ENCODE measurements at regions not wholly inside any gene's neighbourhood (a gene's known extent, or its start where the extent isn't known, plus 50 kb on each side); places are given as distances from the start of the nearest gene placed in this dataset.
"Not testable (repeated sequence)": the region's sequence is repeated elsewhere in the genome, so short reads cannot be mapped to it uniquely, and the experiment has no call there.

DNA sequence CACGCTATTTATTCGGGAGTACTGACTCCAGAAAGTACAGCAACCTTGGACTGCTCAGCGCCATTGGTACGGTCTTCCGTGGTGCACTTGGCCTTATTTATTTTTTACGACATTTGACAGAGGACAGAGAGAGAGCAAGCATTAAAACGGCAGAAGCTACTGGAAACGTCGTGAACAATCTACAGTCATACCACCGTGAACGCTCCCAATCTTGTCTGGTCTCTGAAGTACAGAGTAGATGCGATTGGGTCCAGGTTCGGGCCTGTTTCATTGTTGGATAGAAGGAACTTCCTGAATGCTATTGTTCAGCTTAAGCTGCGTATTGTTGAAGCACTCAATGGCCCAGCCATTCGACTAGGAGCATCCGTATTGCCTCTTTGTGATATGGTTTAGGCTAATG lies 53.2 kb upstream of the TBL1X start:
- TF ChIP-seq, protein P1, sequence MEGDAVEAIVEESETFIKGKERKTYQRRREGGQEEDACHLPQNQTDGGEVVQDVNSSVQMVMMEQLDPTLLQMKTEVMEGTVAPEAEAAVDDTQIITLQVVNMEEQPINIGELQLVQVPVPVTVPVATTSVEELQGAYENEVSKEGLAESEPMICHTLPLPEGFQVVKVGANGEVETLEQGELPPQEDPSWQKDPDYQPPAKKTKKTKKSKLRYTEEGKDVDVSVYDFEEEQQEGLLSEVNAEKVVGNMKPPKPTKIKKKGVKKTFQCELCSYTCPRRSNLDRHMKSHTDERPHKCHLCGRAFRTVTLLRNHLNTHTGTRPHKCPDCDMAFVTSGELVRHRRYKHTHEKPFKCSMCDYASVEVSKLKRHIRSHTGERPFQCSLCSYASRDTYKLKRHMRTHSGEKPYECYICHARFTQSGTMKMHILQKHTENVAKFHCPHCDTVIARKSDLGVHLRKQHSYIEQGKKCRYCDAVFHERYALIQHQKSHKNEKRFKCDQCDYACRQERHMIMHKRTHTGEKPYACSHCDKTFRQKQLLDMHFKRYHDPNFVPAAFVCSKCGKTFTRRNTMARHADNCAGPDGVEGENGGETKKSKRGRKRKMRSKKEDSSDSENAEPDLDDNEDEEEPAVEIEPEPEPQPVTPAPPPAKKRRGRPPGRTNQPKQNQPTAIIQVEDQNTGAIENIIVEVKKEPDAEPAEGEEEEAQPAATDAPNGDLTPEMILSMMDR (conservative IDR thresholded peaks at IDR 0.05 in 1 of 2, IDR thresholded peaks at IDR 0.05 in 1 of 2; ENCODE audit: extremely low read depth in 1 of 2, insufficient read depth in 1 of 2, low read depth in 1 of 2, low read length in 2 of 2), result not testable (repeated sequence)
- not testable (repeated sequence) for TF ChIP-seq EZH2 (IDR thresholded peaks at IDR 0.05; ENCODE audit: borderline replicate concordance, low read length)

Data from mammary epithelial cell (primary cell).